Astrocyte (in vitro differentiated cells and primary cell): ENCODE measurements at regions not wholly inside any gene's neighbourhood (a gene's known extent, or its start where the extent isn't known, plus 50 kb on each side); places are given as distances from the start of the nearest gene placed in this dataset.

Source experiments
- DNase-seq: peaks from one replicate; pipeline ENCODE4 v3.0.0-alpha.2; 2010; ENCODE audit warnings: low read depth
- FAIRE-seq: peaks from 2 replicates; lab custom pipeline; 2011; peaks lifted over from hg19 to GRCh38; lab: Jason Lieb, UNC
- H2AFZ ChIP-seq: 2 replicates; pipeline ENCODE4 v1.6.0; 2012; ENCODE audit warnings: low read depth, low read length, inconsistent platforms
- H3K27ac ChIP-seq: 2 replicates; pipeline ENCODE4 v1.5.1; 2011; ENCODE audit warnings: low read depth, low read length, inconsistent platforms
- H3K27me3 ChIP-seq: 2 replicates; pipeline ENCODE4 v1.6.0; 2011; ENCODE audit warnings: low read length, inconsistent platforms; ENCODE audit not compliant: insufficient read depth
- H3K36me3 ChIP-seq: 2 replicates; pipeline ENCODE4 v1.5.1; 2011; ENCODE audit warnings: low read length, inconsistent platforms; ENCODE audit not compliant: insufficient read depth
- H3K4me1 ChIP-seq: 2 replicates; pipeline ENCODE4 v1.5.1; 2011; ENCODE audit warnings: low read length, inconsistent platforms; ENCODE audit not compliant: insufficient read depth
- H3K4me2 ChIP-seq: 2 replicates; pipeline ENCODE4 v1.6.0; 2012; ENCODE audit warnings: low read length, inconsistent platforms
- H3K4me3 ChIP-seq: 2 replicates; pipeline ENCODE4 v1.5.1; 2011; ENCODE audit warnings: low read depth, mild to moderate bottlenecking, low read length, inconsistent platforms; ENCODE audit not compliant: insufficient read depth
- H3K79me2 ChIP-seq: 2 replicates; pipeline ENCODE4 v1.6.0; 2012; ENCODE audit warnings: mild to moderate bottlenecking, low read length, inconsistent platforms; ENCODE audit not compliant: insufficient read depth
- H3K9ac ChIP-seq: 2 replicates; pipeline ENCODE4 v1.6.0; 2012; ENCODE audit warnings: mild to moderate bottlenecking, low read length, inconsistent platforms
- H3K9me3 ChIP-seq: 2 replicates; pipeline ENCODE4 v1.5.1; 2012; ENCODE audit warnings: low read depth, mild to moderate bottlenecking, low read length, inconsistent platforms; ENCODE audit not compliant: insufficient read depth
- H4K20me1 ChIP-seq: 2 replicates; pipeline ENCODE4 v1.6.0; 2012; ENCODE audit warnings: low read length, inconsistent platforms; ENCODE audit not compliant: insufficient read depth
- H3K27ac Mint-ChIP-seq: one replicate; pipeline ENCODE4 v1.8.0; 2021; ENCODE audit warnings: mild to moderate bottlenecking, mixed read lengths; ENCODE audit not compliant: unreplicated experiment
- H3K27me3 Mint-ChIP-seq: one replicate; pipeline ENCODE4 v1.8.0; 2021; ENCODE audit warnings: low read depth, mixed read lengths; ENCODE audit not compliant: unreplicated experiment
- H3K36me3 Mint-ChIP-seq: one replicate; pipeline ENCODE4 v1.8.0; 2021; ENCODE audit warnings: low read depth, mixed read lengths; ENCODE audit not compliant: unreplicated experiment
- H3K4me1 Mint-ChIP-seq: one replicate; pipeline ENCODE4 v1.8.0; 2021; ENCODE audit warnings: low read depth, mixed read lengths; ENCODE audit not compliant: unreplicated experiment
- H3K4me3 Mint-ChIP-seq: one replicate; pipeline ENCODE4 v1.8.0; 2021; ENCODE audit warnings: mild to moderate bottlenecking, moderate library complexity, mixed read lengths; ENCODE audit not compliant: unreplicated experiment
- H3K9me3 Mint-ChIP-seq: one replicate; pipeline ENCODE4 v1.8.0; 2021; ENCODE audit warnings: mild to moderate bottlenecking, mixed read lengths; ENCODE audit not compliant: unreplicated experiment
- CTCF ChIP-seq: IDR thresholded peaks from 2 replicates; pipeline ENCODE4 v1.5.1; 2011; ENCODE audit warnings: low read depth, mild to moderate bottlenecking, inconsistent platforms, low read length, moderate library complexity; ENCODE audit not compliant: insufficient read depth
- EZH2 ChIP-seq: IDR thresholded peaks from 2 replicates; pipeline ENCODE4 v1.6.1; 2012; ENCODE audit warnings: mild to moderate bottlenecking, low read length, inconsistent platforms; ENCODE audit not compliant: insufficient read depth

DNA sequence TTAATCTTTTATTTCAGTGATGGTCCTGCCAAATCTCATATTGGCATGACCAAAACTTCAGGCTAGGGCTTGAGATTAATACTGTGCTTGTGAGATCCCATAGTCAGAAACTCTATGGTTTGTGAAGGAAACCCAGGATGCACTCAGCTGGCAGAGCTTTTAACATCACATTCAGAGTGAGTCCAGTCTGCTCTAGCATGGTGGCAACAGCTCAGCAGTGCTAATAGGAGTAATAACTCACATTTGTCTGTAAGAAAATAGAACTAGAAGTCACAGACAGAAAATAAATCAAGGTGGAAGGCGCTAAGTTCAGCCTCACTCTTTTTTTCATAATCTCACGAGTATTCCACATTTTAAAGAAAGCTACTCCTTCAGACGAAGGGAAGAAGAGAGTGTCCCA, 549.3 kb upstream of the TENM4 start:
- Histone ChIP-seq H3K9ac (no peak overlapping the region), H3K36me3 (no peaks in the 10 kb centered on the region), H3K4me1 (no peaks in the 10 kb centered on the region), H3K9me3 (no peaks in the 10 kb centered on the region), H2AFZ (no peak overlapping the region), H3K79me2 (no peaks in the 10 kb centered on the region), H4K20me1 (no peaks in the 10 kb centered on the region), H3K27ac (no peak overlapping the region), H3K4me2 (no peak overlapping the region), H3K4me3 (no peak overlapping the region), H3K27me3 (no peaks in the 10 kb centered on the region)
- Mint-ChIP-seq H3K4me1 (no peaks in the 10 kb centered on the region), H3K27ac (no peak overlapping the region), H3K4me3 (no peak overlapping the region), H3K36me3 (no peaks in the 10 kb centered on the region), H3K27me3 (peaks cover 4% of the 10 kb centered on the region), H3K9me3 (no peaks in the 10 kb centered on the region)
- FAIRE-seq (no peak), DNase-seq (no peak)
- TF ChIP-seq CTCF: no peak
- TF ChIP-seq EZH2: no peak

DNA sequence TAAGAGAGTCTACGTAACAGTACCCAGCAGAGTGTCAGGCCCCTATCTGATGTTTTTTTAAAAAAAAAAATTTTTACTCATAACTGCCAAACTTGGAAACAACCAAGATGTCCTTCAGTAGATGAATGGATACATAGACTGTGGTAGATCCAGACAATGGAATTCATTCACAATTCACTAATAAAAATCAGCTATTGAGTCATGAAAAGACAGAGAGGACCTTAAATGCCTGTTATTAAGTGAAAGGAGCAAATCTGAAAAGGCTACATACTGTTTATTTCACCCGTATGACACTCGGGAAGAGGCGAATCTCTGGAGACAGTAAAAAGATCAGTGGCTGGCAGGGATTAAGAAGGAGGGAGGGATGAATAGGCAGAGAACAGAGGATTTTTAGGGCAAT, 541.4 kb upstream of the TENM4 start:
- no peaks in the 10 kb centered on the region for H3K4me1 ChIP-seq
- no peak overlapping the region for H3K4me2 ChIP-seq
- no peak for DNase-seq
- no peak overlapping the region for H2AFZ ChIP-seq
- H3K36me3 Mint-ChIP-seq: no peaks in the 10 kb centered on the region
- no peaks in the 10 kb centered on the region for H4K20me1 ChIP-seq
- H3K27ac ChIP-seq: no peak overlapping the region
- no peaks in the 10 kb centered on the region for H3K4me1 Mint-ChIP-seq
- no peak for FAIRE-seq
- no peak overlapping the region for H3K9ac ChIP-seq
- no peak overlapping the region for H3K4me3 ChIP-seq
- no peaks in the 10 kb centered on the region for H3K79me2 ChIP-seq
- TF ChIP-seq EZH2 (no peak), CTCF (no peak)
- H3K36me3 ChIP-seq: no peaks in the 10 kb centered on the region
- no peak overlapping the region for H3K27ac Mint-ChIP-seq
- H3K27me3 Mint-ChIP-seq: no peaks in the 10 kb centered on the region
- no peaks in the 10 kb centered on the region for H3K9me3 Mint-ChIP-seq
- no peak overlapping the region for H3K4me3 Mint-ChIP-seq
- H3K27me3 ChIP-seq: no peaks in the 10 kb centered on the region
- no peaks in the 10 kb centered on the region for H3K9me3 ChIP-seq

GRCh38 chr11:79980916-79981315, 540.1 kb upstream of the TENM4 start:
- no peaks in the 10 kb centered on the region for H3K4me1 ChIP-seq
- H3K9ac ChIP-seq: no peak overlapping the region
- no peak overlapping the region for H3K4me2 ChIP-seq
- H3K9me3 Mint-ChIP-seq: no peaks in the 10 kb centered on the region
- H3K27ac ChIP-seq: no peak overlapping the region
- no peaks in the 10 kb centered on the region for H4K20me1 ChIP-seq
- no peak overlapping the region for H2AFZ ChIP-seq
- no peaks in the 10 kb centered on the region for H3K79me2 ChIP-seq
- no peaks in the 10 kb centered on the region for H3K36me3 Mint-ChIP-seq
- no peaks in the 10 kb centered on the region for H3K9me3 ChIP-seq
- H3K4me1 Mint-ChIP-seq: no peaks in the 10 kb centered on the region
- no peak overlapping the region for H3K4me3 ChIP-seq
- FAIRE-seq: no peak
- H3K27me3 ChIP-seq: no peaks in the 10 kb centered on the region
- TF ChIP-seq CTCF: no peak
- no peak for TF ChIP-seq EZH2
- no peaks in the 10 kb centered on the region for H3K27me3 Mint-ChIP-seq
- H3K36me3 ChIP-seq: no peaks in the 10 kb centered on the region
- no peak overlapping the region for H3K27ac Mint-ChIP-seq
- no peak for DNase-seq
- no peak overlapping the region for H3K4me3 Mint-ChIP-seq
